ENCODE measurements at regions not wholly inside any gene's neighbourhood (a gene's known extent, or its start where the extent isn't known, plus 50 kb on each side); places are given as distances from the start of the nearest gene placed in this dataset.
"Not testable (repeated sequence)": the region's sequence is repeated elsewhere in the genome, so short reads cannot be mapped to it uniquely, and the experiment has no call there.

- Mint-ChIP-seq H3K36me3 (ENCODE audit: insufficient read depth, unreplicated experiment) (no peaks in the 10 kb centered on the region), H3K27ac (ENCODE audit: unreplicated experiment) (no peak overlapping the region), H3K9me3 (ENCODE audit: unreplicated experiment) (peaks cover 6% of the 10 kb centered on the region), H3K27me3 (ENCODE audit: insufficient read depth, unreplicated experiment) (no peaks in the 10 kb centered on the region), H3K4me3 (ENCODE audit: unreplicated experiment) (no peak overlapping the region), H3K4me1 (ENCODE audit: low read depth, unreplicated experiment) (no peaks in the 10 kb centered on the region)
- no peaks in the 10 kb centered on the region for H3K36me3 ChIP-seq (ENCODE audit: control insufficient read depth, insufficient read depth, low read length)
- H3K4me3 ChIP-seq (ENCODE audit: low read depth, low read length), result no peak overlapping the region
- no peaks in the 10 kb centered on the region for H3K27me3 ChIP-seq (replicated peaks; ENCODE audit: control insufficient read depth, insufficient read depth, low read length)
- POLR2A ChIA-PET, result no interaction called here
- no peaks in the 10 kb centered on the region for H3K4me1 ChIP-seq
- BruUV-seq (replicated peaks), result no TSS peak
- intact Hi-C loops (cut with micrococcal nuclease; ENCODE audit: unreplicated experiment), result no loop called here
- no peak for DNase-seq
- no peaks in the 10 kb centered on the region for H3K9me3 ChIP-seq
- TF ChIP-seq, protein P1, sequence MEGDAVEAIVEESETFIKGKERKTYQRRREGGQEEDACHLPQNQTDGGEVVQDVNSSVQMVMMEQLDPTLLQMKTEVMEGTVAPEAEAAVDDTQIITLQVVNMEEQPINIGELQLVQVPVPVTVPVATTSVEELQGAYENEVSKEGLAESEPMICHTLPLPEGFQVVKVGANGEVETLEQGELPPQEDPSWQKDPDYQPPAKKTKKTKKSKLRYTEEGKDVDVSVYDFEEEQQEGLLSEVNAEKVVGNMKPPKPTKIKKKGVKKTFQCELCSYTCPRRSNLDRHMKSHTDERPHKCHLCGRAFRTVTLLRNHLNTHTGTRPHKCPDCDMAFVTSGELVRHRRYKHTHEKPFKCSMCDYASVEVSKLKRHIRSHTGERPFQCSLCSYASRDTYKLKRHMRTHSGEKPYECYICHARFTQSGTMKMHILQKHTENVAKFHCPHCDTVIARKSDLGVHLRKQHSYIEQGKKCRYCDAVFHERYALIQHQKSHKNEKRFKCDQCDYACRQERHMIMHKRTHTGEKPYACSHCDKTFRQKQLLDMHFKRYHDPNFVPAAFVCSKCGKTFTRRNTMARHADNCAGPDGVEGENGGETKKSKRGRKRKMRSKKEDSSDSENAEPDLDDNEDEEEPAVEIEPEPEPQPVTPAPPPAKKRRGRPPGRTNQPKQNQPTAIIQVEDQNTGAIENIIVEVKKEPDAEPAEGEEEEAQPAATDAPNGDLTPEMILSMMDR (IDR thresholded peaks at IDR 0.05; ENCODE audit: insufficient read depth in 1 of 2, low read depth in 1 of 2, low read length in 1 of 2, severe bottlenecking in 1 of 2, unreplicated experiment in 1 of 2), result no peak
- CTCF ChIA-PET, result no interaction called here
Observed at GRCh38 chr6:131492932-131493573, 80.0 kb upstream of the ARG1 start.

GRCh38 chr6:131504387-131504786, 68.6 kb upstream of the ARG1 start:
- H3K36me3 ChIP-seq (ENCODE audit: control insufficient read depth, insufficient read depth, low read length); H3K27ac Mint-ChIP-seq (ENCODE audit: unreplicated experiment); POLR2A ChIA-PET; H3K4me3 ChIP-seq (ENCODE audit: low read depth, low read length); DNase-seq; H3K36me3 Mint-ChIP-seq (ENCODE audit: insufficient read depth, unreplicated experiment); H3K27me3 Mint-ChIP-seq (ENCODE audit: insufficient read depth, unreplicated experiment); H3K4me1 Mint-ChIP-seq (ENCODE audit: low read depth, unreplicated experiment); H3K27me3 ChIP-seq (replicated peaks; ENCODE audit: control insufficient read depth, insufficient read depth, low read length); CTCF ChIA-PET; H3K4me3 Mint-ChIP-seq (ENCODE audit: unreplicated experiment); H3K9me3 ChIP-seq; H3K4me1 ChIP-seq; H3K9me3 Mint-ChIP-seq (ENCODE audit: unreplicated experiment); BruUV-seq (replicated peaks); intact Hi-C loops (cut with micrococcal nuclease; ENCODE audit: unreplicated experiment): not testable (repeated sequence)

DNA sequence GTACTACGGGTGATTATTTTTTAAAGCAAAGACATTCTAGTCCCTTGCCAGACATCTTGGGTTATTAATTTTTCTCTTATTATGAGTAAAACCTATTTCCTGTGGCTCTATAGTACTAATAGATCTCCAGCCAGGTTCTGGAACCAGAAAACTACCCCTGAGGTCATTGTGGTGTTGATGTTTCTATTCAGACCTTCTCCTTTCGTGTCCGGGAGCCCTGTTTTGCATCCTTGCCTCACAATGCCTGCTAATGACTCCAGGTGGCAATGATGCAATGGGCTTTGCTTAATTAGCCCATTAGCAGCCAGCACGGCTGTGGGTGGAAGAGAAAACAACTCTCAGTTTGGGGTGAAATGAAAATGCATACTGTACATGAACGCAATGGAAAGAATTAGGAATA, 62.9 kb upstream of the ARG1 start:
- no peak overlapping the region for H3K4me3 Mint-ChIP-seq (ENCODE audit: unreplicated experiment)
- no peaks in the 10 kb centered on the region for H3K36me3 Mint-ChIP-seq (ENCODE audit: insufficient read depth, unreplicated experiment)
- H3K9me3 Mint-ChIP-seq (ENCODE audit: unreplicated experiment), result no peaks in the 10 kb centered on the region
- no peak for DNase-seq
- intact Hi-C loops (cut with micrococcal nuclease; ENCODE audit: unreplicated experiment), result no loop called here
- no peak overlapping the region for H3K27ac Mint-ChIP-seq (ENCODE audit: unreplicated experiment)
- H3K9me3 ChIP-seq, result no peaks in the 10 kb centered on the region
- 0 out of 2 replicates have a peak, but pooled peaks cover 10% of the 10 kb centered on the region for H3K4me1 ChIP-seq
- CTCF ChIA-PET, result no interaction called here
- H3K4me1 Mint-ChIP-seq (ENCODE audit: low read depth, unreplicated experiment), result peaks cover 6% of the 10 kb centered on the region
- POLR2A ChIA-PET, result no interaction called here
- H3K27me3 ChIP-seq (replicated peaks; ENCODE audit: control insufficient read depth, insufficient read depth, low read length), result no peaks in the 10 kb centered on the region
- H3K4me3 ChIP-seq (ENCODE audit: low read depth, low read length), result no peak overlapping the region
- no peaks in the 10 kb centered on the region for H3K36me3 ChIP-seq (ENCODE audit: control insufficient read depth, insufficient read depth, low read length)
- TF ChIP-seq, protein P1 (IDR thresholded peaks at IDR 0.05; ENCODE audit: insufficient read depth in 1 of 2, low read depth in 1 of 2, low read length in 1 of 2, severe bottlenecking in 1 of 2, unreplicated experiment in 1 of 2), result no peak
- no TSS peak for BruUV-seq (replicated peaks)
- H3K27me3 Mint-ChIP-seq (ENCODE audit: insufficient read depth, unreplicated experiment), result no peaks in the 10 kb centered on the region

DNA sequence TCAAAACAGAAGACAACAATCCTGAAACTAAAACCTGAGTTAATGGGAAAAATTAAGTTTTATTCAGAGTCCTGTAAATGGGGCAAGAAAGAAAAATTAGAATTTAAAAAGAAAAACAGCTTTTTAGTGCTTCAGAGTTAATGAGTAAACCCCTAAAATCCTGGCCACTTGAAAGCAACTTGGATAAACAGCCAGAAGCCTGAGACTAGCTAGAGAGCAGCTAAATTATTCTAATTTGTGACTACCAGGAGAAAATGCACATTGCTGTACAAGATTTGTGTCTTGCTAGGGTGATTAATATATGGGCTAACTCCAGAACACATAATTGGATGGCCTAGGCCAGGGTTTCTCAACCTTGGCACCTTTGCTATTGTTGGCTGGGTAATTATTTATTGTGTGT, 62.4 kb upstream of the ARG1 start:
- no peaks in the 10 kb centered on the region for H3K36me3 ChIP-seq (ENCODE audit: control insufficient read depth, insufficient read depth, low read length)
- Mint-ChIP-seq H3K27me3 (ENCODE audit: insufficient read depth, unreplicated experiment) (no peaks in the 10 kb centered on the region), H3K9me3 (ENCODE audit: unreplicated experiment) (no peaks in the 10 kb centered on the region), H3K4me3 (ENCODE audit: unreplicated experiment) (no peak overlapping the region), H3K36me3 (ENCODE audit: insufficient read depth, unreplicated experiment) (no peaks in the 10 kb centered on the region), H3K27ac (ENCODE audit: unreplicated experiment) (no peak overlapping the region), H3K4me1 (ENCODE audit: low read depth, unreplicated experiment) (peaks cover 6% of the 10 kb centered on the region)
- POLR2A ChIA-PET, result no interaction called here
- CTCF ChIA-PET, result no interaction called here
- 0 out of 2 replicates have a peak, but pooled peaks cover 10% of the 10 kb centered on the region for H3K4me1 ChIP-seq
- intact Hi-C loops (cut with micrococcal nuclease; ENCODE audit: unreplicated experiment), result no loop called here
- H3K4me3 ChIP-seq (ENCODE audit: low read depth, low read length), result no peak overlapping the region
- no peak for DNase-seq
- no TSS peak for BruUV-seq (replicated peaks)
- TF ChIP-seq, protein P1 (IDR thresholded peaks at IDR 0.05; ENCODE audit: insufficient read depth in 1 of 2, low read depth in 1 of 2, low read length in 1 of 2, severe bottlenecking in 1 of 2, unreplicated experiment in 1 of 2), result no peak
- no peaks in the 10 kb centered on the region for H3K9me3 ChIP-seq
- no peaks in the 10 kb centered on the region for H3K27me3 ChIP-seq (replicated peaks; ENCODE audit: control insufficient read depth, insufficient read depth, low read length)
